DND-41 (cell line): ENCODE measurements at regions not wholly inside any gene's neighbourhood (a gene's known extent, or its start where the extent isn't known, plus 50 kb on each side); places are given as distances from the start of the nearest gene placed in this dataset.

Source experiments
- EZH2 ChIP-seq: IDR thresholded peaks from 3 replicates; pipeline ENCODE4 v1.6.1; 2012; ENCODE audit warnings: borderline replicate concordance, low read depth, mild to moderate bottlenecking, moderate library complexity, low read length, inconsistent platforms; ENCODE audit not compliant: severe bottlenecking
- TF ChIP-seq, protein P1 (sequence below): IDR thresholded peaks from 2 replicates; pipeline ENCODE4 v1.5.1; 2012; ENCODE audit warnings: borderline replicate concordance, low read length, moderate library complexity, mild to moderate bottlenecking; ENCODE audit not compliant: poor library complexity, severe bottlenecking; ENCODE audit errors: extremely low read depth

DNA sequence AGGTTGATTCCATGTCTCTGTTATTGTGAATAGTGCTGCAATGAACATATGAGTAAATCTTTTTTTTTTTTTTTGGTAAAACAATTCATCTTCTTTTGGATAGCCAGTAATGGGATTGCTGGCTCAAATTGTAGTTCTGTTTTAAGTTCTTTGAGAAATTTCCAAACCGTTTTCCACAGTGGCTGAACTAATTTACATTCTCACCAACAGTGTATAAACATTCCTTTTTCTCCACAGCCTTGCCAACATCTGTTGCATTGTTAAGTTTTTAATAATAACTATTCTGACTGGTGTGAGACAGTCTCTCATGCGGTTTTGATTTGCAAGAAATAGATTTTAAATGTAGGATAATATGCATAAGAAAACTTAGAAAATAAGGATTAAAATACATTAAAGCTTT is 279.0 kb upstream of the EPHA3 start:
- TF ChIP-seq, protein P1, sequence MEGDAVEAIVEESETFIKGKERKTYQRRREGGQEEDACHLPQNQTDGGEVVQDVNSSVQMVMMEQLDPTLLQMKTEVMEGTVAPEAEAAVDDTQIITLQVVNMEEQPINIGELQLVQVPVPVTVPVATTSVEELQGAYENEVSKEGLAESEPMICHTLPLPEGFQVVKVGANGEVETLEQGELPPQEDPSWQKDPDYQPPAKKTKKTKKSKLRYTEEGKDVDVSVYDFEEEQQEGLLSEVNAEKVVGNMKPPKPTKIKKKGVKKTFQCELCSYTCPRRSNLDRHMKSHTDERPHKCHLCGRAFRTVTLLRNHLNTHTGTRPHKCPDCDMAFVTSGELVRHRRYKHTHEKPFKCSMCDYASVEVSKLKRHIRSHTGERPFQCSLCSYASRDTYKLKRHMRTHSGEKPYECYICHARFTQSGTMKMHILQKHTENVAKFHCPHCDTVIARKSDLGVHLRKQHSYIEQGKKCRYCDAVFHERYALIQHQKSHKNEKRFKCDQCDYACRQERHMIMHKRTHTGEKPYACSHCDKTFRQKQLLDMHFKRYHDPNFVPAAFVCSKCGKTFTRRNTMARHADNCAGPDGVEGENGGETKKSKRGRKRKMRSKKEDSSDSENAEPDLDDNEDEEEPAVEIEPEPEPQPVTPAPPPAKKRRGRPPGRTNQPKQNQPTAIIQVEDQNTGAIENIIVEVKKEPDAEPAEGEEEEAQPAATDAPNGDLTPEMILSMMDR: no peak
- TF ChIP-seq EZH2: no peak
